Psoas muscle (tissue), 7 donors: ENCODE measurements at regions not wholly inside any gene's neighbourhood (a gene's known extent, or its start where the extent isn't known, plus 50 kb on each side); places are given as distances from the start of the nearest gene placed in this dataset.

ENCODE experiments used
- ATAC-seq, 4 donors: fragments of 200-7000 bp; cut with Tn5 transposase; one replicate each; pipeline ENCODE4 v1.9.1; 2020; ENCODE audit warnings: moderate library complexity in 3 of 4, mild to moderate bottlenecking in 2 of 4
- DNase-seq, 2 donors: peaks; one replicate each; pipeline ENCODE4 v3.0.0-alpha.2; 2020
- H3K27ac ChIP-seq: fragments of 200-600 bp; one replicate; pipeline ENCODE4 v1.8.0; 2022
- H3K27me3 ChIP-seq, 3 donors: fragments of 200-600 bp in 1 of 3; one replicate each; pipeline versions ENCODE4 v1.6.1 to v1.8.0; 2013 to 2022; ENCODE audit warnings: low read length in 2 of 3, mild to moderate bottlenecking in 2 of 3, moderate library complexity in 1 of 3; ENCODE audit not compliant: insufficient read depth in 3 of 3
- H3K36me3 ChIP-seq, 2 donors: fragments of 200-600 bp in 1 of 2; one replicate each; pipeline versions ENCODE4 v1.6.1 to v1.8.0; 2013 to 2022; ENCODE audit warnings: low read depth in 1 of 2, mild to moderate bottlenecking in 1 of 2, moderate library complexity in 1 of 2; ENCODE audit not compliant: insufficient read depth in 1 of 2
- H3K4me1 ChIP-seq: fragments of 200-600 bp; one replicate; pipeline ENCODE4 v1.8.0; 2022
- H3K4me3 ChIP-seq: fragments of 200-600 bp; one replicate; pipeline ENCODE4 v1.8.0; 2022; ENCODE audit warnings: mild to moderate bottlenecking
- H3K9me3 ChIP-seq: fragments of 200-600 bp; one replicate; pipeline ENCODE4 v1.8.0; 2022
- CTCF ChIP-seq: fragments of 200-600 bp; IDR thresholded peaks from one replicate; pipeline ENCODE4 v1.8.0; 2022; ENCODE audit warnings: antibody characterized with exemption
- WGBS, 3 donors: extraction: QIAGEN DNeasy Blood & Tissue Kit; methylation state at CpG; one replicate each; pipeline versions ENCODE4 v1.1.6 to v1.1.7; 2013; 5-methylcytosine and 5-hydroxymethylcytosine counted together
- intact Hi-C, 2 donors: fragments of 100-400 bp; cut with DNase I; formaldehyde crosslinking; loops; one replicate each; pipeline versions ENCODE4 v1.11.0 to v1.14.2; 2022
- donor health status: healthy with polysubstance abuse.
- donor health status: DM: no; HTN: no; CAD: no; lungs with moderate emphysema.
- donor health status: Bipolar disorder and iron deficiency.
- donor health status: healthy.
- donor health status: DM: yes; HTN: yes; CAD: no.
- donor health status: DM: no; HTN: no; CAD: no.
- donor health status: DM: yes; HTN: yes; CAD: no.

GRCh38 chr2:226452768-226453167 is 346.9 kb downstream of the IRS1 start:
- intact Hi-C loops, result no loop called here
- no peak overlapping the region for H3K27ac ChIP-seq
- DNase-seq, result no peak
- ATAC-seq, result no peak
- TF ChIP-seq CTCF, result no peak
- H3K27me3 ChIP-seq, result no peaks in the 10 kb centered on the region
- H3K4me3 ChIP-seq, result no peak overlapping the region
- no peaks in the 10 kb centered on the region for H3K9me3 ChIP-seq
- no peaks in the 10 kb centered on the region for H3K36me3 ChIP-seq
- 74 to 100% (median 93%) methylated on average over 2 of the region's 2 CpGs for WGBS, 3 donors
- peaks cover 2% of the 10 kb centered on the region for H3K4me1 ChIP-seq

DNA sequence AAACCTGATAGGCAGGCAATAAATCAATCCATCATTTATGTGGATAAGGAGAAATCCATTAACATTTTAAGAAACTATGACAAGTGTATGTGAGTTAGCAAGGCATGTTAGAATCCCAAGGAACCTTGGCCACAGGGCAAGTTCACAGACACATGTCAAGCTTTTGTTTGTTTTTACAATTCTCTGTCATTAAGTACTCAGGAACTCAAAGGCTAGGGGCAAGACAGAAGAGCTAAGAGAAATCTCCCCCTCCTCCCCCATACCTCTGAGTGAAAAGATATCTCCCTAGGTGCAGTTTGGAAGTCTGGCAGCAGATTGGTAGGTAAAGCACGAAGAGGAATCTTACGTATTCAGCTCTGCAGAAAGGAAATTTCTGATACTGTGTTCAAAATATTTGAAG is 348.1 kb downstream of the IRS1 start:
- Histone ChIP-seq H3K27ac (no peak overlapping the region), H3K36me3 (no peaks in the 10 kb centered on the region), H3K9me3 (no peaks in the 10 kb centered on the region), H3K4me1 (peaks cover 14% of the 10 kb centered on the region), H3K4me3 (no peak overlapping the region), H3K27me3 (no peaks in the 10 kb centered on the region)
- no peak for TF ChIP-seq CTCF
- DNase-seq (no peak), ATAC-seq (no peak)
- intact Hi-C loops, result no loop called here
- 61 to 90% (median 87%) methylated on average over 2 of the region's 2 CpGs for WGBS, 3 donors

DNA sequence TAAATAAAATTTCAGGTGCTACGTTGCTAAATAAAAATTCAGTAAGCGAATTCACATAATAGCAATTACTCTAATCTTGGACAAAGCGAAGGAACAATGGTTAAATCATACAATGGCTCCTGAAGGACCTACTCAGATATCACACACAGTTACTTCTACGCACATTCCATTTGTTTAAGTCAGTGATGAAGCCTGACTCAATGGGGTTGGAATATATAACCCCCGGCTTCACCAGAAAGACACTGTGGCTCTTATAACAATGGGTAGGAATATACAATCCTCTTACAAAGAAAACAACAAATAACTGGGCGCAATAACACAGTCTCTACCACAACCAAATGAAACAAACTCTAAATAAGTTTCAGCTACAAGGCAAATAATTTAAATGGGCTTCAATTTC is 349.5 kb downstream of the IRS1 start:
- Histone ChIP-seq H3K4me3 (no peak overlapping the region), H3K27ac (no peak overlapping the region), H3K4me1 (peaks cover 14% of the 10 kb centered on the region), H3K9me3 (no peaks in the 10 kb centered on the region), H3K27me3 (no peaks in the 10 kb centered on the region), H3K36me3 (no peaks in the 10 kb centered on the region)
- no peak for DNase-seq
- 88 to 96% (median 95%) methylated on average over 6 of the region's 6 CpGs for WGBS, 3 donors
- intact Hi-C loops, result no loop called here
- ATAC-seq, result no peak
- no peak for TF ChIP-seq CTCF

- DNase-seq (no peak), ATAC-seq (peak; percentile 70 to 87 (median 79))
- intact Hi-C loops, result loop anchor here in 1 of 2 donors (10.0 kb wide), 1 partner anchor 347 kb away; the partner anchor contains the start of gene IRS1
- Histone ChIP-seq H3K27me3 (no peaks in the 10 kb centered on the region), H3K4me1 (peaks cover 14% of the 10 kb centered on the region), H3K9me3 (no peaks in the 10 kb centered on the region), H3K4me3 (no peak overlapping the region), H3K27ac (peak overlapping the region; percentile 62), H3K36me3 (no peaks in the 10 kb centered on the region)
- WGBS, 3 donors, result 39 to 58% (median 52%) methylated on average over 5 of the region's 5 CpGs
- TF ChIP-seq CTCF, result no peak
Observed at GRCh38 chr2:226447338-226448300, 352.0 kb downstream of the IRS1 start.
